ENCODE measurements at regions not wholly inside any gene's neighbourhood (a gene's known extent, or its start where the extent isn't known, plus 50 kb on each side); places are given as distances from the start of the nearest gene placed in this dataset.

DNA sequence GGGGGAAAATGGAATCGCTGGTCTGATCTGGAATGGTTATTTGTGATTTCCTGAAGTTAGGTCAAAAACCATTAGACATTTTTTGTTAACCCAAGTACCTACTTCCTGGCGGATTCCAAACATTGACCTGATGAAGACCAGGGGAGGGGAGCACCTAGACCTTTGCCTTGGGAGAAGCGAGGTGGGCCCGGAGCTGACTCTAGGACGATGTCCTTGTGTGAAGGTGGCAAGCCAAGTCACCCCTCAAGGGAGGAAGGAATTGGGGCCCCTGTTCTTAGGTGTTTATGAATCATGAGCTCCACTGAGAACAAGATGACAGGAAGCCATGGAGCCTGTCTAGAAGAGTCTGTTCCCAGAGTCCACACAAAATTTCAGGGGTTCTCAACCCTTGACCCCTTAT lies 204.9 kb upstream of the FOXF1 start:
- TF ChIP-seq, protein P1, sequence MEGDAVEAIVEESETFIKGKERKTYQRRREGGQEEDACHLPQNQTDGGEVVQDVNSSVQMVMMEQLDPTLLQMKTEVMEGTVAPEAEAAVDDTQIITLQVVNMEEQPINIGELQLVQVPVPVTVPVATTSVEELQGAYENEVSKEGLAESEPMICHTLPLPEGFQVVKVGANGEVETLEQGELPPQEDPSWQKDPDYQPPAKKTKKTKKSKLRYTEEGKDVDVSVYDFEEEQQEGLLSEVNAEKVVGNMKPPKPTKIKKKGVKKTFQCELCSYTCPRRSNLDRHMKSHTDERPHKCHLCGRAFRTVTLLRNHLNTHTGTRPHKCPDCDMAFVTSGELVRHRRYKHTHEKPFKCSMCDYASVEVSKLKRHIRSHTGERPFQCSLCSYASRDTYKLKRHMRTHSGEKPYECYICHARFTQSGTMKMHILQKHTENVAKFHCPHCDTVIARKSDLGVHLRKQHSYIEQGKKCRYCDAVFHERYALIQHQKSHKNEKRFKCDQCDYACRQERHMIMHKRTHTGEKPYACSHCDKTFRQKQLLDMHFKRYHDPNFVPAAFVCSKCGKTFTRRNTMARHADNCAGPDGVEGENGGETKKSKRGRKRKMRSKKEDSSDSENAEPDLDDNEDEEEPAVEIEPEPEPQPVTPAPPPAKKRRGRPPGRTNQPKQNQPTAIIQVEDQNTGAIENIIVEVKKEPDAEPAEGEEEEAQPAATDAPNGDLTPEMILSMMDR (IDR thresholded peaks at IDR 0.05): no peak
- TF ChIP-seq POLR2A (IDR thresholded peaks at IDR 0.05): no peak
- no peak for TF ChIP-seq EP300 (IDR thresholded peaks at IDR 0.05)
